ENCODE measurements at regions not wholly inside any gene's neighbourhood (a gene's known extent, or its start where the extent isn't known, plus 50 kb on each side); places are given as distances from the start of the nearest gene placed in this dataset.

- TF ChIP-seq CTCF (IDR thresholded peaks at IDR 0.05) (no peak), POLR2A (IDR thresholded peaks at IDR 0.05) (no peak)
These were observed 100.3 kb downstream of the ARL5B start for GRCh38 chr10:18759575-18759974.

All from testis (tissue), 2 donors.